B cell (primary cell): ENCODE measurements at regions not wholly inside any gene's neighbourhood (a gene's known extent, or its start where the extent isn't known, plus 50 kb on each side); places are given as distances from the start of the nearest gene placed in this dataset.

Experiments
- ATAC-seq: fragments of 200-7000 bp; cut with Tn5 transposase; one replicate; pipeline ENCODE4 v1.10.0; 2021; ENCODE audit warnings: low read depth, mild to moderate bottlenecking, moderate number of reproducible peaks, moderate library complexity
- CTCF ChIA-PET: fragments of 350-600 bp; sonication (Branson Sonifier 250); formaldehyde crosslinking; loops from one replicate; lab custom pipeline; 2021; ENCODE audit warnings: antibody characterized with exemption, inconsistent platforms; lab: Charles Lee
- POLR2A ChIA-PET: fragments of 350-600 bp; sonication (Branson Sonifier 250); formaldehyde crosslinking; loops from one replicate; lab custom pipeline; 2021; ENCODE audit warnings: antibody characterized with exemption; lab: Charles Lee
- DNase-seq: peaks from one replicate; pipeline ENCODE4 v3.0.0; 2013
- H2AFZ ChIP-seq: 2 replicates; pipeline ENCODE4 v1.6.1; 2012; ENCODE audit warnings: mild to moderate bottlenecking, low read depth, low read length; ENCODE audit not compliant: insufficient read depth, poor library complexity, severe bottlenecking
- H3K27ac ChIP-seq, 2 donors: 1 replicate in 1 of 2; 2 replicates in 1 of 2; pipeline ENCODE4 v1.5.1; 2012 to 2013; ENCODE audit warnings: low read length in 2 of 2, mild to moderate bottlenecking in 2 of 2, moderate library complexity in 1 of 2
- H3K27me3 ChIP-seq, 4 experiments: fragments of 200-600 bp in 1 of 4; sonication (generic) in 1 of 4; replicated peaks in 1 of 4; 1 replicate in 2 of 4; 2 replicates in 2 of 4; pipeline versions ENCODE4 v1.6.1 to v1.7.0; 2013 to 2016; ENCODE audit warnings: low read length in 3 of 4, mild to moderate bottlenecking in 2 of 4, mixed read lengths in 1 of 4, moderate library complexity in 1 of 4; ENCODE audit not compliant: insufficient read depth in 4 of 4, control insufficient read depth in 3 of 4; ENCODE audit errors: control extremely low read depth in 1 of 4
- H3K36me3 ChIP-seq, 2 experiments: replicated peaks in 1 of 2; 1 replicate in 1 of 2; 2 replicates in 1 of 2; pipeline versions ENCODE4 v1.6.1 to v1.7.1; 2013; ENCODE audit warnings: low read length in 1 of 2; ENCODE audit not compliant: insufficient read depth in 2 of 2, control insufficient read depth in 1 of 2; ENCODE audit errors: control extremely low read depth in 1 of 2, extremely low read depth in 1 of 2
- H3K4me1 ChIP-seq, 2 donors: fragments of 200-600 bp in 1 of 2; sonication (generic) in 1 of 2; 1 replicate in 1 of 2; 2 replicates in 1 of 2; pipeline versions ENCODE4 v1.5.1 to v1.6.1; 2013 to 2017; ENCODE audit warnings: low read length in 2 of 2; ENCODE audit not compliant: control insufficient read depth in 2 of 2, insufficient read depth in 2 of 2
- H3K4me2 ChIP-seq: replicated peaks from 2 replicates; pipeline ENCODE3; 2012; ENCODE audit warnings: mild to moderate bottlenecking, low read depth, low read length; ENCODE audit not compliant: poor library complexity, severe bottlenecking
- H3K4me3 ChIP-seq, 5 experiments: fragments of 200-600 bp in 1 of 5; sonication (generic) in 1 of 5; 1 replicate in 3 of 5; 2 replicates in 2 of 5; pipeline versions ENCODE4 v1.5.1 to v1.7.0; 2011 to 2016; ENCODE audit warnings: low read length in 4 of 5, mild to moderate bottlenecking in 4 of 5, low read depth in 2 of 5, control low read depth in 1 of 5, moderate library complexity in 1 of 5; ENCODE audit not compliant: insufficient read depth in 1 of 5; ENCODE audit errors: control extremely low read depth in 1 of 5, extremely low read depth in 1 of 5
- H3K79me2 ChIP-seq: fragments of 200-600 bp; sonication (generic); one replicate; pipeline ENCODE4 v1.6.0; 2016; ENCODE audit warnings: low read length; ENCODE audit not compliant: control insufficient read depth, insufficient read depth
- H3K9ac ChIP-seq: fragments of 200-600 bp; sonication (generic); 2 replicates; pipeline ENCODE4 v1.6.1; 2017; ENCODE audit warnings: mild to moderate bottlenecking, low read length, moderate library complexity
- H3K9me3 ChIP-seq, 3 donors: one replicate each; pipeline versions ENCODE4 v1.6.1 to v1.7.1; 2013; ENCODE audit warnings: low read length in 2 of 3; ENCODE audit not compliant: control insufficient read depth in 2 of 3, insufficient read depth in 1 of 3; ENCODE audit errors: control extremely low read depth in 1 of 3
- H4K20me1 ChIP-seq: 2 replicates; pipeline ENCODE4 v1.6.0; 2012; ENCODE audit warnings: mild to moderate bottlenecking, low read length; ENCODE audit not compliant: insufficient read depth, control insufficient read depth, poor library complexity, severe bottlenecking
- H3K27ac Mint-ChIP-seq: one replicate; pipeline ENCODE4 v1.8.0; 2021; ENCODE audit warnings: mixed read lengths
- H3K27me3 Mint-ChIP-seq: one replicate; pipeline ENCODE4 v1.8.0; 2021; ENCODE audit warnings: mixed read lengths
- H3K4me1 Mint-ChIP-seq: one replicate; pipeline ENCODE4 v1.8.0; 2021; ENCODE audit warnings: mixed read lengths
- H3K4me3 Mint-ChIP-seq: one replicate; pipeline ENCODE4 v1.8.0; 2021; ENCODE audit warnings: mixed read lengths
- H3K9me3 Mint-ChIP-seq: one replicate; pipeline ENCODE4 v1.8.0; 2022; ENCODE audit warnings: mixed read lengths; ENCODE audit not compliant: insufficient read depth
- EZH2 ChIP-seq: IDR thresholded peaks from 2 replicates; pipeline ENCODE4 v1.6.1; 2012; ENCODE audit warnings: borderline replicate concordance, low read depth, mild to moderate bottlenecking, moderate library complexity, low read length; ENCODE audit not compliant: insufficient read depth, poor library complexity, severe bottlenecking
- WGBS: methylation state at CpG from one replicate; pipeline ENCODE4 v1.1.5; 2013; ENCODE audit warnings: missing lambda C conversion rate; ENCODE audit not compliant: insufficient coverage; 5-methylcytosine and 5-hydroxymethylcytosine counted together
- intact Hi-C: fragments of 100-400 bp; cut with micrococcal nuclease; formaldehyde crosslinking; loops from one replicate; pipeline ENCODE4 v1.10.0; 2022
- TF ChIP-seq, protein P1 (sequence below): fragments of 200-600 bp; IDR thresholded peaks from one replicate; pipeline ENCODE4 v1.8.0; 2022; ENCODE audit warnings: antibody characterized with exemption, mild to moderate bottlenecking

GRCh38 chr1:87880098-87880760 is 551.5 kb downstream of the LMO4 start:
- Histone ChIP-seq H4K20me1 (no peaks in the 10 kb centered on the region), H3K9ac (no peak overlapping the region), H3K79me2 (no peaks in the 10 kb centered on the region), H3K4me3 (no peak overlapping the region), H3K36me3 (no peaks in the 10 kb centered on the region), H3K4me1 (no peaks in the 10 kb centered on the region), H2AFZ (no peak overlapping the region), H3K4me2 (no peak overlapping the region), H3K27me3 (no peaks in the 10 kb centered on the region), H3K9me3 (no peaks in the 10 kb centered on the region), H3K27ac (no peak overlapping the region)
- ATAC-seq (no peak), DNase-seq (no peak)
- CTCF ChIA-PET = no interaction called here
- Mint-ChIP-seq H3K4me3 (no peak overlapping the region), H3K4me1 (no peaks in the 10 kb centered on the region), H3K27me3 (no peaks in the 10 kb centered on the region), H3K27ac (no peak overlapping the region), H3K9me3 (no peaks in the 10 kb centered on the region)
- intact Hi-C loops = no loop called here
- POLR2A ChIA-PET = no interaction called here
- TF ChIP-seq, protein P1, sequence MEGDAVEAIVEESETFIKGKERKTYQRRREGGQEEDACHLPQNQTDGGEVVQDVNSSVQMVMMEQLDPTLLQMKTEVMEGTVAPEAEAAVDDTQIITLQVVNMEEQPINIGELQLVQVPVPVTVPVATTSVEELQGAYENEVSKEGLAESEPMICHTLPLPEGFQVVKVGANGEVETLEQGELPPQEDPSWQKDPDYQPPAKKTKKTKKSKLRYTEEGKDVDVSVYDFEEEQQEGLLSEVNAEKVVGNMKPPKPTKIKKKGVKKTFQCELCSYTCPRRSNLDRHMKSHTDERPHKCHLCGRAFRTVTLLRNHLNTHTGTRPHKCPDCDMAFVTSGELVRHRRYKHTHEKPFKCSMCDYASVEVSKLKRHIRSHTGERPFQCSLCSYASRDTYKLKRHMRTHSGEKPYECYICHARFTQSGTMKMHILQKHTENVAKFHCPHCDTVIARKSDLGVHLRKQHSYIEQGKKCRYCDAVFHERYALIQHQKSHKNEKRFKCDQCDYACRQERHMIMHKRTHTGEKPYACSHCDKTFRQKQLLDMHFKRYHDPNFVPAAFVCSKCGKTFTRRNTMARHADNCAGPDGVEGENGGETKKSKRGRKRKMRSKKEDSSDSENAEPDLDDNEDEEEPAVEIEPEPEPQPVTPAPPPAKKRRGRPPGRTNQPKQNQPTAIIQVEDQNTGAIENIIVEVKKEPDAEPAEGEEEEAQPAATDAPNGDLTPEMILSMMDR = no peak
- no peak for TF ChIP-seq EZH2
- 100% methylated on average over 3 of the region's 5 CpGs for WGBS

DNA sequence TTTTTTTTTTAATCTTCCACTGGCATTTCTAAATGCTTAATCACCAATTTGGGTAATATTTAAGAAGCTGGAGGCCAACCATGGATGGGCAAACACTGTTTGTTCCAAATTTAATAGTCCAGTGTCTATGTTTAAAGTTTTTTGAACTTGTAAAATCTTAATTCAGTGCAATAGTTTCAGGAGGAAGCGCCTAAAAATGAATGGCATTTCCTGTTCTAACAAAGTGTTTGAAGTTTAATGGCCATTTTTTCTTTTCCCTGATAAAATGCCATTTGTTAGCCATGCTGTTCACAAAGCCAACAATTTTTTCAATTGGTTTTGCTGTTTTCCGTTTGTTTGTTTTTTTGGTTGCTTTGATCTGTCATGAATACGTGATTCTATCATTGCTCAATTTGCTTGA is 552.1 kb downstream of the LMO4 start:
- no peak for TF ChIP-seq EZH2
- TF ChIP-seq, protein P1 = no peak
- Histone ChIP-seq H2AFZ (no peak overlapping the region), H3K4me3 (no peak overlapping the region), H3K79me2 (no peaks in the 10 kb centered on the region), H3K9ac (no peak overlapping the region), H3K27me3 (no peaks in the 10 kb centered on the region), H4K20me1 (no peaks in the 10 kb centered on the region), H3K9me3 (no peaks in the 10 kb centered on the region), H3K36me3 (no peaks in the 10 kb centered on the region), H3K27ac (no peak overlapping the region), H3K4me1 (no peaks in the 10 kb centered on the region), H3K4me2 (no peak overlapping the region)
- WGBS = 100% methylated on average over 1 of the region's 3 CpGs
- Mint-ChIP-seq H3K4me1 (no peaks in the 10 kb centered on the region), H3K27me3 (no peaks in the 10 kb centered on the region), H3K27ac (no peak overlapping the region), H3K4me3 (no peak overlapping the region), H3K9me3 (no peaks in the 10 kb centered on the region)
- intact Hi-C loops = no loop called here
- CTCF ChIA-PET = no interaction called here
- ATAC-seq (no peak), DNase-seq (no peak)
- POLR2A ChIA-PET = interaction anchor here (0.5 kb wide), 1 partner anchor 257 kb away, joined by 8 read pairs; no protein-coding TSS in a partner anchor
